Lung (tissue), 11 donors: ENCODE measurements at regions not wholly inside any gene's neighbourhood (a gene's known extent, or its start where the extent isn't known, plus 50 kb on each side); places are given as distances from the start of the nearest gene placed in this dataset.
"Not testable (repeated sequence)": the region's sequence is repeated elsewhere in the genome, so short reads cannot be mapped to it uniquely, and the experiment has no call there.

Experiments
- ATAC-seq: fragments of 200-7000 bp; cut with Tn5 transposase; one replicate; pipeline ENCODE4 v1.9.1; 2020; ENCODE audit warnings: moderate number of reproducible peaks; ENCODE audit not compliant: insufficient read depth, low FRiP score
- DNase-seq, 3 donors: peaks; one replicate each; pipeline ENCODE4 v3.0.0-alpha.2; 2013 to 2017
- H3K27ac ChIP-seq, 2 donors: one replicate each; pipeline ENCODE4 v1.5.1; 2013; ENCODE audit warnings: mild to moderate bottlenecking in 2 of 2, moderate library complexity in 2 of 2, control low read depth in 1 of 2, inconsistent platforms in 1 of 2, low read depth in 1 of 2, low read length in 1 of 2
- H3K27me3 ChIP-seq, 3 donors: one replicate each; pipeline ENCODE4 v1.5.1; 2013; ENCODE audit warnings: low read length in 2 of 3; ENCODE audit not compliant: control insufficient read depth in 3 of 3, insufficient read depth in 3 of 3
- H3K36me3 ChIP-seq, 4 donors: one replicate each; pipeline ENCODE4 v1.5.1; 2013; ENCODE audit warnings: low read length in 4 of 4, mild to moderate bottlenecking in 1 of 4, moderate library complexity in 1 of 4; ENCODE audit not compliant: control insufficient read depth in 4 of 4, insufficient read depth in 4 of 4
- H3K4me1 ChIP-seq, 5 donors: one replicate each; pipeline ENCODE4 v1.5.1; 2013; ENCODE audit warnings: low read length in 5 of 5, mild to moderate bottlenecking in 2 of 5, moderate library complexity in 1 of 5; ENCODE audit not compliant: control insufficient read depth in 5 of 5, insufficient read depth in 5 of 5
- H3K4me3 ChIP-seq: one replicate; pipeline ENCODE4 v1.5.1; 2013; ENCODE audit warnings: mild to moderate bottlenecking, control low read depth, moderate library complexity
- H3K9ac ChIP-seq, 2 donors: one replicate each; pipeline ENCODE4 v1.5.1; 2013; ENCODE audit warnings: low read length in 2 of 2, control low read depth in 1 of 2; ENCODE audit not compliant: insufficient read depth in 1 of 2
- H3K9me3 ChIP-seq, 4 donors: one replicate each; pipeline ENCODE4 v1.5.1; 2013; ENCODE audit warnings: low read length in 3 of 4, mild to moderate bottlenecking in 1 of 4, moderate library complexity in 1 of 4; ENCODE audit not compliant: control insufficient read depth in 4 of 4, insufficient read depth in 3 of 4
- CTCF ChIP-seq: IDR thresholded peaks from 2 replicates; pipeline ENCODE4 v1.5.1; 2012; ENCODE audit warnings: mild to moderate bottlenecking; ENCODE audit errors: control extremely low read depth, extremely low read depth
- WGBS, 2 donors: extraction: QIAGEN DNeasy Blood & Tissue Kit; methylation state at CpG; one replicate each; pipeline ENCODE4 v1.1.7; 2013; 5-methylcytosine and 5-hydroxymethylcytosine counted together
- donor health status: control.
- donor health status: control.
- donor health status: Bipolar disorder and iron deficiency.
- donor health status: healthy.
- donor health status: DM: yes; HTN: yes; CAD: no.

GRCh38 chr2:189236066-189236465 lies 56.5 kb upstream of the COL5A2 start:
- TF ChIP-seq CTCF, result no peak
- 97 to 98% methylated on average over 2 of the region's 2 CpGs for WGBS, 2 donors
- no peaks in the 10 kb centered on the region for H3K4me1 ChIP-seq

GRCh38 chr2:189238903-189239302 lies 59.3 kb upstream of the COL5A2 start:
- no peak for ATAC-seq

More at GRCh38 chr2:189236066-189236465, 56.5 kb upstream of the COL5A2 start:
- Histone ChIP-seq H3K27me3 (no peaks in the 10 kb centered on the region), H3K9me3 (no peaks in the 10 kb centered on the region), H3K4me3 (no peak overlapping the region), H3K9ac (no peak overlapping the region), H3K36me3 (no peaks in the 10 kb centered on the region), H3K27ac (no peak overlapping the region)
- DNase-seq (no peak), ATAC-seq (no peak)

GRCh38 chr2:189243843-189244242 lies 64.3 kb upstream of the COL5A2 start:
- H3K4me1 ChIP-seq, H3K4me3 ChIP-seq, ATAC-seq, H3K36me3 ChIP-seq, H3K27me3 ChIP-seq, DNase-seq, H3K9me3 ChIP-seq, H3K9ac ChIP-seq, H3K27ac ChIP-seq: not testable (repeated sequence)
- WGBS, 2 donors, result 95% methylated on average over 1 of the region's 1 CpG

More at GRCh38 chr2:189238903-189239302, 59.3 kb upstream of the COL5A2 start:
- Histone ChIP-seq H3K4me1 (no peaks in the 10 kb centered on the region), H3K4me3 (no peak overlapping the region), H3K27ac (no peak overlapping the region), H3K9ac (no peak overlapping the region), H3K9me3 (no peaks in the 10 kb centered on the region), H3K36me3 (no peaks in the 10 kb centered on the region), H3K27me3 (no peaks in the 10 kb centered on the region)
- no peak for DNase-seq
- TF ChIP-seq CTCF, result no peak

DNA sequence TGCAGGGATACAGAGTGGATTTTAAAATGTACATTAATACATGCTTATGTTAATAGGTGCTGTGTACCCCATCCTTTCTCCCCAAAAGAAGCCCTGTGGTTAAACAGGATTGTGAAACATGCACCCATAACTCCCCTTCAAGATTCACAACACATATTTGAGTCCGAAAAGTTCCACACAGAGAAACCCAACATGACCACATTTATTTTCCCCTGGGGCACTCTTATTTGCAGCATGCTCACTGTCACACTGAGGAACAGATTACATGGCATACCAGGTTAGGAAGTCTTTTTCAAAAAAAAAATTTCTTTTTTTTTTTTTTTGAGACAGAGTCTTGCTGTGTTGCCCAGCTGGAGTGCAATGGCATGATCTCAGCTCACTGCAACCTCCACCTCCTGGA lies 67.7 kb upstream of the COL5A2 start:
- H3K36me3 ChIP-seq, result no peaks in the 10 kb centered on the region
- H3K9me3 ChIP-seq, result no peaks in the 10 kb centered on the region
- H3K27ac ChIP-seq, result no peak overlapping the region
- no peak for ATAC-seq
- DNase-seq, result no peak
- WGBS, 2 donors, result 96 to 98% methylated on average over 1 of the region's 1 CpG
- H3K27me3 ChIP-seq, result no peaks in the 10 kb centered on the region
- H3K9ac ChIP-seq, result no peak overlapping the region
- peaks cover 0 to 21% (median 0%) of the 10 kb centered on the region in 5 donors for H3K4me1 ChIP-seq
- H3K4me3 ChIP-seq, result no peak overlapping the region
- no peak for TF ChIP-seq CTCF
